ENCODE measurements at regions not wholly inside any gene's neighbourhood (a gene's known extent, or its start where the extent isn't known, plus 50 kb on each side); places are given as distances from the start of the nearest gene placed in this dataset.
"Not testable (repeated sequence)": the region's sequence is repeated elsewhere in the genome, so short reads cannot be mapped to it uniquely, and the experiment has no call there.

- TF ChIP-seq CTCF (IDR thresholded peaks at IDR 0.05): peak; percentile 12
- TF ChIP-seq EZH2 (IDR thresholded peaks at IDR 0.05; ENCODE audit: borderline replicate concordance, insufficient read depth, low read depth, low read length, poor library complexity, severe bottlenecking): not testable (repeated sequence)
Observed at GRCh38 chr3:75258825-75259683, 405.1 kb upstream of the FRG2C start.
